ENCODE measurements at regions not wholly inside any gene's neighbourhood (a gene's known extent, or its start where the extent isn't known, plus 50 kb on each side); places are given as distances from the start of the nearest gene placed in this dataset.

GRCh38 chr2:56104962-56105361 lies 78.8 kb upstream of the CCDC85A start:
- no peak for DNase-seq

- DNase-seq = no peak
Observed at GRCh38 chr2:56107502-56108220, 76.1 kb upstream of the CCDC85A start.

DNA sequence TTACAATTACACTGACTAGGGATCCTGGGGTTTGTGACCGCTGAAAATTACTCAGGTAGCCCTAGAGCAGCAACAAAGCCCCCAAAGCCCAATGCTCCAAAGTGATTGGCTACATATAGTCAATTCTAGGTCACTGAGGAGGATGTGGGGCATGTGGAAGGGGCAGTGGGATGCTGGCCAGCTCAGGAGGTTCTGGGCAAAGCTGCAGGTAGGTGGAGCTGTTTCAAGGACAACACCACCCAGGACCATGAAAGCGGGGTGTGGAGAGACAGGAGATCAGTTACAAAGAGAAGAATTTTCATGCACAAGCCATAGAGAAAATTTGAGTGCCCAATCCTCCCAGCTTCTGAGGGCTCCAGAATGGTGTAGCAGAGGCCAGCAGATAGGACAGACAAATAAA lies 75.0 kb upstream of the CCDC85A start:
- DNase-seq = no peak

GRCh38 chr2:56109994-56110393 lies 73.8 kb upstream of the CCDC85A start:
- DNase-seq = no peak

- DNase-seq = no peak
Observed at GRCh38 chr2:56113382-56113975, 70.3 kb upstream of the CCDC85A start.

DNA sequence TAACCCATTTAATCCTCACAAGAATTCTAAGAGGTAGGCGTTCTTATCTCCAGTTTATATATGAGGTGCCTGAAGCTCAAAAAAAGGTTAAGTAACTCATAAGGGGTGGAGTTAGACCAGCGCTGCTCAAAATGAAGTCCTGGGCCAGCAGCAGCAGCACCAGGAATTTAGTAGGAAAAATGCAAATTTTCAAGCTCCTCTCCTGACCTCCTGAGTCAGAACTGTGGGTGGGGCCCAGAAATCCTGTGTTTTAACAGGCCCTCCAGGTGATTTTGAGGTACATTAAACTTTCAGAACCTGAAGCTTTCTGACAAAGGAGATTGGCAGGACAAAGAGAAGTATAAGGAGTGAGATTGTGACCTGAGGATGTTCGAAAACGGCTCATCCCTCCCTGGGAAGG lies 66.0 kb upstream of the CCDC85A start:
- peak; percentile 65 for DNase-seq

DNA sequence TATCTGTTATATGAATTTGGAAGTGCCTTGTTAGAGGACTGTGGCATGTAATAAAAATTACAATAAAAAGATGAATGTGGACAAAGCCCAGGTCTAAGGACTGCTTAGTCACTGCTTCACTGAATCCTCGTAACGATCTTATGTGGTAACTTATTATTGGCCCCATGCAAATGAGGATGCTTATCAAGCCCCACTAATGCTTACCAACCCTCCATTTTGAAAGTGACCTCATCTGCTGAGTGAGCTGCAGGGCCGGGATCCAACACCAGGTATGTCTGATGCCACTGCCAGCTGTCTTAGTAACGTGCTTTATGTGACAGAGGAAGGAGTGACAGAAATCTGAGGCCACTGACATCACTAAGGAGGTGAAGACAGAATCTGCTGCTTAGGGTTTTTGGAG lies 65.3 kb upstream of the CCDC85A start:
- peak; percentile 61 for DNase-seq

DNA sequence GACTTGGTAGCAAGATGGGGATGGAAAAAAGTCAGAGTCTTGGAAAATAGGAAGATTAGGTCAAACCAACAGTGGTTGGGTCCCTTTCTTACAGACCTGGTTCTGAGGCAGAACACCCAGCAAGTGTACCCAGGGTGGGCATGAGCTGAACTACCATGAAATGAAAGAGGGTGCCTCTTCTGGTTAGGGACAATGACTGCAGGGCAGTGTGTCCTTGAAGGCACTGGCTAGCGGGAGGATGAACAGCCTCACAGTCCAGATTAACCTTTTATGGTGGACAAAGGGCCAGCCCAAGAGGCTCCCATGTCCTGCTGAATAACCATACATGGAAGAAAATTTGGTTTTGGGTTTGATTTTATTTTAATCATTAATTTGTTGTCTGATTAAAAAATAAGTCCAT lies 61.8 kb upstream of the CCDC85A start:
- no peak for DNase-seq

DNA sequence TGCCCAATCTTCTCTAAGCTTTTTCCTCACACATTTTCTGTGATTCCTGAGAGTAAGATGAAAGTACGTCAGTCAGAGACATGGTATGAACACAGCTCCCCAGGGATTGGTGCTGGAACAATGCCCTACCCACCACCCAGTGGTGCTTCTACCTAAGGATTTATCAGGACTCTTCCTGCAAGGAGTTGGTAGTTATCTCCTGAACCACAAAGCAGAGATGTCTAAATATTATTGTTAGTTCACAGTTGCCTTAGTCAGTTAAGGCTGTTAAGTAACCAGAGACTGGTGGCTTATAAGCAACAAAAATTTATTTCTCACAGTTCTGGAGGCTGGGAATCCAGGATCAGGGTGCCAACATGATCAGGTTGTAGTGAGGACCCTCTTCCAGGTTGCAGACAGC lies 60.3 kb upstream of the CCDC85A start:
- no peak for DNase-seq

DNA sequence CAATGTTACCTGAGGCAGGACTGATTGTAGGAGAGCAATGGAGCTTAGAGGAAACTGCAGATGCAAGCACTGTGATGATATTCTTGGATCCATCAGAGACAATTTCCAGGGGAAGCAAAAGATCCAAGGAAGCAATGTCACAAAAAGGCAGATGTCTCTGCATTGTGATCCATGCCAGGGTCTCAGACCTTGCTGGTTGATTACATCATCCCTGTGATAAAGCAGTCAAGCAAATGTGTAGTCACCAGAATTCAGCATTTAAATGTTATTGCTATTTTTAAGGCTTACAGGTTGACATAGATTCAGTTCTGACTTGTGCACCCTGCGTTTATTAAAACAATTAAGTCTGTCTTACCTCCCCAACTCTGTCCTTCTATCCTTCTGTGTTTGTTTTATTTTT lies 56.8 kb upstream of the CCDC85A start:
- no peak for DNase-seq

DNA sequence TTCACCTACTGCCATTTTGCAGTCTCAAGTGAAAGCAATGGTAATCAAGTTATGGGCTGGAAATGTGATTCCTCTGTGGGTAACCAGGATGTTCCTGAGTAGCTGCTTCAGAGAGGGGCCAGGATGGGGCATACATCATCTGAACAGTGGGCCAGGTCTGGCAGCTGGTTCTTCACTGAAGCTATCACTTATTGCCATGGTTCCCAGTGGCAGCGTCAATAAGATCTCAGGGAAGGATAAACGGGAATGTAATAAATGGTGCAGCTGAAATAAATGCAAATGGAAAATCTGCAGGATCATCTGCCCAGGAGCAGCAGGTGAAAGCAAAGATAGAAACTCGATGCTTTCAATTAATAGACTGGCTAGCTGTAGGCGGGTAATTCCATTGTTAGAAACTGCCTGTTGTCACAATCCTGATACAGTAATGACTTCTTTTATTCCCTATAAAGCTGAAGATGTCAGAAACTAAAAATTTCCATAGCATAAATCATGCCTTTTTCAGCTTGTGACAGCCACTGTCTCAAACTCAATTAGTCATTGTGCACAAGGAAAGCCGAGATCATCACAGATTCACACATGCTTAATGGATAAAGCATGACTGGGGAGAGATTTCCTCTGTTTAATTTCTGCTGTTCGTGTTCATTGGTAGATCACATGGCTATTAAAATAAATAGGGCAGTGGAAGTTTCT lies 56.2 kb upstream of the CCDC85A start:
- DNase-seq = no peak

DNA sequence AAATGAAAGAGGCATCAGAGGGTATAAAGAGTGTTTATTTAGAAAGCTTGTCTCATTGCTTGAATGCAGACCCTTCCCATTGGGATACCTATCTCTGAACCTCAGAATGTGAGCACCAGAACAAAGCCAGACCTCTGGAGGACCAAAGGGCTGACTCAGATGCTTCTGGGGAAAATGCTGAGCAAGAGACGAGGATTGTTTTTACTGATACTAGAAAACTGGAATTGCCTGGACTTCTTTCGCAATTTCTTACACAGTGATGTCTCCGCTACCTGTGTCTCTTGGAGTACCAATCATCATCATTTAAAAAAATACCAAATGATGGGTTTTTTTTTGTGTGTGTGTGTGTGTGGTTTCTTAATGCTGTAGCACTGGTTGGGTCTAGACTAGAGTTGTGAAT lies 55.6 kb upstream of the CCDC85A start:
- DNase-seq = no peak

DNA sequence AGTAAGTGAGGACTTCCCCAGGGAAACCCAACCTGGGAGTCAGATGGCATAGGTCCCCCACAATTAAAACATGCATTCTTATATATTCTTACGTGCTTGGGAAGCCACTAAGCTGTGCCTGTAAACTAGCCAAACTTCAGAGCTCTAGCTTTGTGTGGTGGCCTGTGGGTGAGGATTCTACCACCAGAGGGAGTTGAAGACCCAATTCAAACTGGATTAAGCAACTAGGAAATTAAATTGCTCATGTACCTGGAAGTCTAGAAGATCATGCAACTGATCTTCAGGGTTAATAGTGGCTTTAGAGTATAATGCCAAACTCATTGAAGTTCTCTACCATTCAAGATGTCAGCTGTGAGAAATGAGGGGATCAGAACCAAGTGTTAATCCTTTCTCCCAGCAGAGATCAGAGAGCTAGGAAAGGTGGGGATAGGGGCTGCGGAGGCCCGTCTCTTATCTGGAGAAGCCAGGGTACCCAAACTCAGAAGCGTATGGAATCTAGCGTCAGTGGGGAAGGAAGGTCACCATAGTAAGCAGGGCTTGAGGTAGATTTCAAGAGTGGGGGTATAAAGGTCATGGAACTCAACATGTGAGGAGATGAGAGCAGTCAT lies 53.2 kb upstream of the CCDC85A start:
- DNase-seq = peak; percentile 63

DNA sequence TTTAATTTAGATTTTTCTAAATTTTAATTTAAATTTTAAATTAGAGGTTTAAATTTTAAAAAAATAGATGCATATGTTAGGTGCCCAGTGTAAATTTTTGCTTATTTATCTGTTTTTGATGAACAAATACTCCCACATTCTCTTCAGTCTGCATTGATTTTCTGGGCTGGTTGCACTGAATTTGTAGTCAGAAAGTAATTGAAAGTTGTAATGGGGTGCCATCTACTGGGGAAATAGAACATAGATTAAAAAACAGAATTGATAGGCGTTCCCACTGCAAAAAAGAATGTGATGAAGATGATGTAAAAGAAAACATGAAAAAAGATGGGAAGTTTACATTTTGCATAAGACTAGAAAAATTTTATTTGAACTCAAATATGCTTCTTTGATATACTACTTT lies 51.7 kb upstream of the CCDC85A start:
- DNase-seq = no peak

GRCh38 chr2:56133441-56133840 lies 50.3 kb upstream of the CCDC85A start:
- no peak for DNase-seq

GRCh38 chr2:56133931-56134629 lies 49.7 kb upstream of the CCDC85A start:
- DNase-seq = no peak

All from islet precursor cell (in vitro differentiated cells).